ENCODE measurements at regions not wholly inside any gene's neighbourhood (a gene's known extent, or its start where the extent isn't known, plus 50 kb on each side); places are given as distances from the start of the nearest gene placed in this dataset.
A peak's percentile ranks its signal among the peaks of the same experiment; 100 is the strongest.

DNA sequence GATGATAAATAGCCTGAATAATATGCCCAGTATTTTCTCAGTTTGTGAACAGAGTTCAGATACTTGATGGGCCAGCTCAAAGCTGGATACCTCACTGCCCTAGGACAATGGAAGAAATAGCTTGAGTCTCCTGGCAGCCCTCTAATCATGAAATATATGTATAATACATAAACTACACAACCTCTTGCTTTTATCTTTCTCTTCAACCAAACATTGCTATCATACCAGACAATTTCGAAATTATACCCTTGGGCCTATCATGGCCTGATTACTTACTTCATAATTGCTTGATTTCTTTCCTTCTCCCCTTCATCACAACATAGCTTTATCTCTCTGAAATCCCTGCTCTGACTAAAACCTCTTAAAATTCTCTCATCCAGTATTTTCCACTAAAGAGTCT, 1144.9 kb upstream of the C9orf72 start:
- no peak for DNase-seq (ENCODE audit: low read depth)

DNA sequence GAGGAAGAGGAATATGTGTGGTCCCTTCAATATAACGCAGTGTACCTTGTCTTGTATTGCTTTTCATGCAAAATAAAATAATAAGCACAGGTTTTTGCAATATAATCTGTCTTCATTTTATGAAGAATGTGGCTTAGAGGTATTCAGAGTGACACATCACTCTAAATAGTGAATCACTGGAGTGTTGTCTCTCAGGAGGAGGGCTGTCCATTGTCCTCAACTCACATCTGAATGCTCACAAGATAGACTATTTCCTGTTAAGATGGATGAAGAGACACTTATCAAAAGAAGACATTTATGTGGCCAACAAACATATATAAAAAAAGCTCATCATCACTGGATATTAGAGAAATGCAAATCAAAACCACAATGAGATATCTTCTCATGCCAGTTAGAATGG, 1147.5 kb upstream of the C9orf72 start:
- DNase-seq (ENCODE audit: low read depth) = no peak

DNA sequence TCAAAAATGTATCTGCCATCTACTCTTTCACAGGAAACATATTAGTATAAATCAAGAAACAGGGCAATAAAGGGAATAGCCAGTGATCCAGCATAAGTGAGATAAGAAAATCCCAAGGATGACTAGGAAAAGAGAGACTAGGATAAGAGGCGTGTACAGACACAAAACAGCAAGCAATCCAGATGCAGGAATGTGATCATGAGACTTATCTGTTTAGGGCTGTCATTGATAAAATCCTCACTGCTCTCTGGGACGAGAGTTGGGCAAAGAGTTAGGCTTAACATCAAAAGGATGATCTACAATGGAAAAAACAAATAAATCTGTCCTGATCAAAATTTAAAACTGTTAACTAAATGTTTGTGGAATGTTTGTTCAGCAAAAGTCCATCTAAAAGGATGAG, 1156.8 kb upstream of the C9orf72 start:
- no peak for DNase-seq (ENCODE audit: low read depth)

DNA sequence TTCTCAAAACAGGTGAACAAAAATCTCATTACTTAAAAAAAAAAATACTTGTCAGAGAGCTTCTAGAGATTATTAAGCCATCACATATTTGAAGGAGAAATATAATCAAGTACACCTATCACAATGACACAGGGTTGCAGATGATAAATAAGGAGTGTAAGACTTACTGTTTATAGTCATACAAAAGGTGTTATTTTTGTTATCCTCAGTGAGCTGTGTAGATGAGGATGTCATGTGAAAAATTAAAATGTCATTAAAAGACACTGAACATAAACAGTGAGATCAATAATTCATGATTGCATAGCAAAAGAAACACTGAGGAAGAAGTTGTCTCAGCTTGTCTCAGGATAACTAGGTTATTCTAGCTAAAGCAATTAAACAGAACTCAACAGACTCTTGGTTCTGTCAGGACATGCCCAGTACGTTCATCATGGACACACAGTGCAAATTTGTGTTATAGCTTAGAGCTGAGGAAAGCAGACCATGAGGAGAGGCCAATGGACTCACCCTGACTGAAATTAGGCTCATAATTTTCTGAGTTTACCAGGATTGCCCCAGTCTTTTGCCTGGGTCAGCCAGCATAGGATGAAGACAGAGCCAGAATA, 1162.6 kb upstream of the C9orf72 start:
- DNase-seq (ENCODE audit: low read depth) = no peak

DNA sequence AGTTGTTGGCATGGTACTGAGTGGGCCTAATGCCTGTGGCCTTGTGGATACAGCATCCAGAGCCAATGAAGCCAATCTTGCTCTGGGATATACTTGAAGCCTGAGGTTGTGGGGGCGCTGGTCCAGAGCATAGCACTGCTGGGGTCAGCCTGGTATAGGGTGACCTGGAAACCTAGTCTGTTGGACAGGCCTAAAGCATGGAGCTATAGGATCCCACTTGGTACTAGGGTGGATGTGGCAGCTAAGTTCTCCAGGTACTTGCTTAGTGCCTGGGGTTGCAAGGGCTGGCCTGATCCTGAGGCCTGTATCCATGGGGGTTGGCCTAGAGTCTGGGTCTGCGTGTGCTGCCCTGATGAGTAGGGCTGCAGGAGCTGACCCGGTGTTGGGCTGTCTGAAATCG, 1168.2 kb upstream of the C9orf72 start:
- no peak for DNase-seq (ENCODE audit: low read depth)

DNA sequence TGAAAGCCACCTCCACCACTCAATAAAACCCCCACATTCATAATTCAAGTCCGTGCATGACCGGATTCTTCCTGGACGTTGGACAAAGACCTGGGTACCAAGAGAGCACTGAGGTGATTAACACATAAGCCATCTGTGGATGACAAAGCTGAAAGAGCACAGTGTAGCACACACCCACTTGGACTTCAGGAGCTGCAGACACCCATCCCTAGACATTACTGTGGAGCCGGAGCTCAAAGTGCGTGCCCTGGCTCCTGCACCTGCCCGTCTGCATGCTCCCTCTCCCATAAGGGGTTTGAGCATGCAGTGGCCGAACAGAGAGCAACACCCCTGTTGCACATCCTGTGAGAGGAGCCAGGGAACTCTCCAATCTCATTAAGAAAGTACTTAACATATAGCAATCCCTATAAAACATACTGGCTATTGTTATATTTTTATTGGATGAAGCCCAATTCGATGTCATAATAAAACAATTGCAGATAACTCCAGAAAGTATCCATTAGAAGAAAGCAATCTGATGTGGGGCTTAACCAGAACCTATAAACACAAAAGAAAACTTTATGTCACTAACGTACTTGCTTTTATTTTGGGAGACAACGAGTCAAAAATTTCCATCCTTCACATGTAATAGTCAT, 1174.2 kb upstream of the C9orf72 start:
- DNase-seq (ENCODE audit: low read depth) = no peak

DNA sequence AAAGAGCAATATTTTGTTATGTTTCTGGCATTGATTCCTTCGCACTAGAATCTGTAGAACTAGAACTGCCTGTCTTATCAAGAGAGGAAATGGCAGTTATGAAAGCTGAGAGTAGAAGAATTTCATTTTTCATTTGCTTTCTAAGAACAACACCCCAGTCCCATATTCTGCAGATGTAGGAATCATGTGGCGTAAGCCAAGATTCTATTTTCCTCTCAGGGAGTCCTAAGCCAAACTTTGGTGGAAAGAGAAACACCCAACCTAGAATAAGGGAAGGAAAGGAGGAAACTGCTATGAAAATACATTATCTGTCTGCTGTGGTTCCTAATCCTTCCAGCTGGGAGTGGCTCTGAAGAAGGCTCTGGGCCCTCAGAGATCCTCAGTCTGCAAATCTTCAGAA, 1176.9 kb upstream of the C9orf72 start:
- no peak for DNase-seq (ENCODE audit: low read depth)

DNA sequence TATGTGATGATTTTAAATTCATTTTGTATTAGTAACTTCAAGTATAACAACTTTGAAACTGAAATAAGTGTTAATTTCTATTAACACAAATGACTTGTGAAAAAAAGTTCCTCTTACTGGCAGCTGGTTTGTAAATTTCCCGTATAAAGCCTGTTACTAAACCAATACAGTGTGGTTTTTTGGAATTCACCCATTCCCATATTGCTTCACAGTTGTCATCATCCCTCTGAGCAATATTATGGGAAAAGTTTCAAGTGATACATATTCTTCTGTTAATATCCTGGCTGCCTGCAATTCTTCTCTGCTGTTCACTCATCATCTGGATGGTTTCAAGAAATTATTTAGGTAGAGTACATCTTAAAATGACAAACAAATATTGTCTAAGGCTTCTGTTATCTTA, 1185.1 kb upstream of the C9orf72 start:
- DNase-seq (ENCODE audit: low read depth) = no peak

DNA sequence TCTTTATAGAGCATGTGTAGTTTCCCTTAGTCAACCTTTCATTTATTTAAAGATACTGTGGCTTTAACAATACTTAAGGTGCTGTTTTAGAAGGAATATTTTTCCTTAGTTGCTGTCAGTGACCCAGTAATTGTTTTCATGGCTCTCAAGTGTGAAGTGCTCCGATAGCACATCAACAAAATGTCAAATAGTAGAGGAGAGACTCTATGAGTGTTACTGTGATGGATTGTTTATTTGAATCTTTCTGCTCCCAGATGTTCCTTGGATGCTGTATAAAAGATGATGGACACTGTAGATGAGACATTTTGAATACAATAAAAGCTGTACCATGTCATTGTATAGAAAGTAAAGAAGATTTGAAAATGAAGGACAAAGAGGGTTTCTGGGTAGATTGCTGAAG, 1185.7 kb upstream of the C9orf72 start:
- DNase-seq (ENCODE audit: low read depth) = no peak

DNA sequence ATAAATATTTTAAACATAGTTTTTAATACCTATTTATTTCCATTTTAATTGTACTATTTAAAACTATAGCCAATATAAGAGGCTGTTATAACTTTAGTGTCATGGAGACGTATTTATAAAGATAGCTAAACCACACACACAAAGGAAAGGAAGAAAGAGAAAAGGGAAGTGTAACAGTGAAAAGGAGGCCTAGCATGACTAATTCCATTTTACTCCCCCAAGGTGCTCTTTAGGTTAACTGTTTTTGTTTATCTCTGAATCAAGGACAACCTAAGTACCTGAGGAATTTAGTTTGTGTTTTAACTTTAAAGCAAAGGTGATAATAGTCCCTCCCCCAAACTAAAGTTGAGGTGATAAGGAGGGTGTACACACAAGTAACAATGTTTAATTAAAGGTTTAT, 1188.9 kb upstream of the C9orf72 start:
- no peak for DNase-seq (ENCODE audit: low read depth)

DNA sequence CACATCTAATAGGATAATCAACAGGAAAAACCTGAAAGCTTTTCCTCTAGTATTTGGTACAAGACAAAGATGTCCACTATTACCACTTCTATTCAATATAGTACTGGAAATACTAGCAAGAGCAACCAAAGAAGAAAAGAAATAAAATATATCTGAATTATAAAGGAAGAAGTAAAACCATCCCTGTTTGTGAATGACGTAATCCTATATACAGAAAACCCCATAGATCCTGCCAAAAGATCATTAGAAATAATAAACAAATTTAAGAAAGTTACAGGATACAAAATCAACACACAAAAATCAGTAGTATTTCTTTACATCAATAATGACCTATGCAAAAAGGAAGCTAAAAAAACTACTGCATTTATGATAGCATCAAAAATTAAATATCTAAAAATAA, 1191.3 kb upstream of the C9orf72 start:
- DNase-seq (ENCODE audit: low read depth) = no peak

DNA sequence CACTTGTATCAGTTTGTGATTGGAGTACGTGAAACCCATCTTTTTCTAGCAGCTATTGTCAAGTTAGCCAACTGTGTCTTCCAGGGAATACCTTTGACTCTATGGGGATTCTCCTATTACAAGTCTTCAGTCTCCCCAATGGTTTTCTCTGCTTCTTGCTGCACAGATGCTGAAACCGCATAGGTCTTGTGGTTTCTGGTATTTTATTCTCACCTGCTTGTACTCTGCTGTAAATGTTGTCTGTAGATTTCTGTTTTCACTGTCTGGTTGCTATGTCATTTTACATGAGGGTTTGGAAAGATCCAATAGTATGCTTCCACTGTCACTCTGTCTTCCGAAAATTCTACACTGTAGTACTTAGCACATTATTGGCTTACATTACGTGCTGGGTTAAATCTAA, 1196.9 kb upstream of the C9orf72 start:
- DNase-seq (ENCODE audit: low read depth) = no peak

DNA sequence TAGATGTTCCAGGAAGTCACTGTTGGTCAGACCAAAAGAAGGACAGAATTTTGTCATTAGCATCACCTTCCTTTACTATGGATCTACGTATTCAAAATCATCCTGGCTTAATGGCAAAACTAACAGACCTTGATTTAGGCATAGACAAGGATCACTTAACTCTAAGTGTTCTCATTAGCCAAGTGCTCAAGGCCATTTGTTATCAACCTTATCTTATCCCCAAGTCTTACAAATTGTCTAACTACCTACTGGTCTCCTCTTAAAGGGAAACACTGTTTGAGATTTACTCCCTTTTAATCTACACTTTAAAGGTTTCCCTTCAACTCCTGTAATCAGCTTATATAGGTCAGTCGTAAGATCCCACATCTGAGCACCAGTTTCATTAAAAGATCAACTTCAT, 1197.5 kb upstream of the C9orf72 start:
- no peak for DNase-seq (ENCODE audit: low read depth)

DNA sequence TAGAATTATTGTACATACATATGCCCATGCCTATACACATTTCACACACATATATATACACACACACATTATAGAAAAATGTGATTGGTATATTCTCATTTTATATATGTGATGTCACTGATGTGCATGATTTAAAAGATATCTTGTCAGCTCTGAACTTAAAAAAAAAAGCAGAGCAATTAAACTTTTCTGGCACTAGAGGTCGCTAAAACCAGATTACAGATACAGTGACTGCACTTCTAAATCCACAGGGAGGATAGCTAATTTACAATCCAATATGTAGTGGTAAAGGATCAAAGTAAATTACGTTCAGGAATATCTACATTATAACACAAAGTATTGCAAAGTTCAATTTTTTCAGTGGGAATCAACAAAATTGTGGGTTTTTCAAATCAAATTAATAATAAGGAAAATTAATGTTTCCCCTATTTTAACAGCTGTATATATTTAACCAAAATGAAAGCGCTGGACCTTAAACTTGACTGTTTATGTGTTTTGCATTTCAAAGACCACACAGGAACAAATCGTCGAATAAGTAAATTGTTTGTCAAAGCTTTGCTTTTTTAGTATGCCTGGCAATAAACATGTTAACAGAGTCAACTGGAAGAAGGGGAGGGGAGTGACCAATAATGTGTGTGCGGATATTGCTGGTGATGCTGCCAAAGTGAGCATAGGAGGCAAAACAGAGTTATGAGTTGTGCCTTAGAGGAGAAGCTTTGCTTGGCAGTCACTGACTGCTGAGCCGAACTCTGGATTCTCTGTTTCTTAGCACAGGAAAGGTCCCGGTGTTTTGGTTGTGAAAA, 1201.4 kb upstream of the C9orf72 start:
- DNase-seq (ENCODE audit: low read depth) = no peak

DNA sequence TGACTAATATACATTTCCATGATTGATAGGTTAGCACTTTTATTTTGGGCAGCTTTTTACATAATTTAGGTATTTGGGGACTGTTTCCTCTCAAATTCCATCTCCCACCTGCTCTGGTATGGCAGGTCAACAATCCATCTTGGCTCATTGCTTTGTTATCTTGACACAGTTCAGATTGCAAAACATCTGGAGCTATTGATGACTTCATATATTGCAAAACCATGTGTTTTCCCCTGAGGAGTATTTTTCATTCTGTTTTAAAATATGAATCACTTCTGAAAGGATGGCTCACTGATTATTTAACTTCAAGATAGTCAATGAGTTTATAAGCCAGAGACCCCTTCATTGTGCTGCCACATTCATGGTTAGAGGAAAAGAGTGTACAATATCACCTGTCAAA, 1206.0 kb upstream of the C9orf72 start:
- DNase-seq (ENCODE audit: low read depth) = no peak

DNA sequence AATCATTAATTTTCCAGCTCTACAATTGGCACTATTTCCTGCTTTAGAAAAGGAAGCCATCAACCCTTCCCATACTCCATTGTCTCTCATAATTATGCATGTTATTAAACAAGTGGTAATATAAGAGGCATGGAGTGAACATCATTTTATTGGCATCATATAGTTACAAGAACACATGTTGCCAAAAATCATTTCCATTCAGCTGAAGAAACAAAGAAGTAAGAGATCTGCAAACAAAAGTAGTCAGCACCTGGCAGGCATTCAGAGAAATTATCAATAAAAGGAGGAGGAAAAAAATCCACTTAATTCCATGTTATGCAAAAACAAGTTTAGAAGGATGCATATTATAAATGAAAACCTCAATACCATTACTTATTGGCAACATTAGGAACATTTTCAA, 1208.2 kb upstream of the C9orf72 start:
- no peak for DNase-seq (ENCODE audit: low read depth)

DNA sequence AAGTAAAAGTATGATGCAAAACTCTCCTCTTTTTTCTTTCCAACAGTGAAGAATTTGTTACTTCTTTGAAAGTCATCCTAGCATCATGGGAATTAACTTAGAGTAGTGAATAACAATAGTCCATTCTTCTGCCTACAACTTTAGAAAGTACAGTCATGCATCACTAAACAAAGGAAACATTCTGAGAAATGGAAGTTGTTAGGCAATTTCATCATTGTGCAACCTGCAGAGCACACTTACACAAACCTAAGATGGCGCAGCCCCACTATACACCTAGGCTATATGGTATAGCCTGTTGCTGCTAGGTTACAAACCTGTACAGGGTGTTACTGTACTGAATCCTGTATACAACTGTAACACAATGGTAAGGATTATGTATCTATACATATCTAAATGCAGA, 1209.3 kb upstream of the C9orf72 start:
- no peak for DNase-seq (ENCODE audit: low read depth)

DNA sequence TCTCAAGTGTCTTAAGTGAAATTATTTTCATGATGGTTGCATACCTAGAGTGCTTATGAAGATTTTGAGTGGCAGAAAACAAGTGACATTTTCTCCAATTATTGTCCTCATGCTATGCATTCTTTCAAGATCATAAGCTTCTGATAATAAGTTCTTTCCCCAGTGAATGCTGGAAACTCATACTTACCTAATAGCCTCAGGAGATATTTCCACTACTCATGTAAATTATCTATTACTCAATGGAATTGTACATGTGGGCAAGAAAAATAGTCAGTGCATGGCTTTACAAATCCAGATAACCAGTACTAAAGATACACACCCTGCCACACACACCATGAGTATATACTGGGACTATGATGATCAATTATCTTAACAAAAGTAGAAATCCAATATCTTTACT, 1219.4 kb upstream of the C9orf72 start:
- no peak for DNase-seq (ENCODE audit: low read depth)

DNA sequence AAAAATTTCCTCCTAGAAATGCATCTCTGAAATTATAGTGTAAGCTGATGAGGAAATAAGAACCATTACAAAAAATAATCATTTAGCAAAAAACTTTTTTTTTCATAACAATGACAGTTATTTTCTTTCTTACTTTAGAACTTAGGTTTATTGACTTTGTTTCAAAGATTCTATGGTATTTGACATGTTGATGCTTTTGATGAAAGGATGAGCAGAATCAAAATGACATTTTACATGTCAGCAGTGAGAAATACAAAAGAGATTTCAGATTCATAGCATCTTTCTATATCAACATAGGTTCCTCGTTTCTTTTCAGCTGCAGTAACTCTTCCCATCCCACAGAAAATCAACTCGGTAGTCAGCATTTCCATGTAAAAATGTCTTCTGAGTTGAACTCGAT, 1226.6 kb upstream of the C9orf72 start:
- DNase-seq (ENCODE audit: low read depth) = no peak

DNA sequence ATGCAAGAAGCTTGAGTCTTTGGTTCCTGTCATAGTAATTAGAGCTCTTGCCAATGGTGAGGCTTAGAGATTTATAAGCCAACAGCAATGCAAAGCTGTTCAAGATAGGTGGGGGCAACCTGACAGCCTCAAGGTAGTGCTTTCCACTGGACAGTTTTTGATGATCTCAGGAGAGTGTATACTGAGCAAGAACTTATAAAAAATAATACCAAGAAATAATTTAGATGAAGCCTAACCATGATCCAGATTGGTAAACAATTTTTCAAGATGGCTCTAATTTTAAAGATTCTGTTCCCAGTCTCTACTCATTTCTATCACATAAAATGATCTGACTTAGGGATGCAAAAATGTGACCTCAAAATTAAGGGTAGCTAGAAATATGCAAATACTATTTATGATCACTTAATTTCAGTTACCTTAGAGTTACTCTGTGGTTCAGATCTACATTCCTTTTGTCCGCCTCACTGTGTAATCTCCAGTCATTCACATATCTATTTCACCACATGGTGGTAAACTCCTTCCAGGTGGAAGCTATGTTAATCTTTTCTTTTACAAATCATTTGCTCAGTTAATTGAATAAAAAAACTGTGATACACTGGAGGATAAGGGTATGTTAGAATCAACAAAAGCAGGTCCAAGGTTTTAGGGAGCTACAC, 1228.0 kb upstream of the C9orf72 start:
- DNase-seq (ENCODE audit: low read depth) = no peak

DNA sequence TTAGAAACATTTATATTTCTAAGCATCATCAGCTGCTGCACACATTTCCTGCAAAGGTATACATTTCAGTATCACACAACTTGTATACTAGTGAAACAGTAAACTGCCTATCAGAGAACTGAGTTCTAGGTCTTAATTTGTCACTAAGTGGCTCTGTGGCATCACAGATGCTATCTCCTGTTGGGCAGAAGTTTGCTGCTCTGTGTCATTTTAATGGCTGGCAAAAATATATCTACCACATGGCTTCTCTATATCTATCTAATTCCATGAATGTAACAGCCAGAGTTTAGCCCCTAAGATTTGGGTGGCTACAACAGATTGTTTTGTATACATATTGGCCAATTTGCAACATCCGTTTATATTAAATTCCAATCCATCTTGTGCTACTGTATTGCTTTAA, 1231.9 kb upstream of the C9orf72 start:
- no peak for DNase-seq (ENCODE audit: low read depth)

DNA sequence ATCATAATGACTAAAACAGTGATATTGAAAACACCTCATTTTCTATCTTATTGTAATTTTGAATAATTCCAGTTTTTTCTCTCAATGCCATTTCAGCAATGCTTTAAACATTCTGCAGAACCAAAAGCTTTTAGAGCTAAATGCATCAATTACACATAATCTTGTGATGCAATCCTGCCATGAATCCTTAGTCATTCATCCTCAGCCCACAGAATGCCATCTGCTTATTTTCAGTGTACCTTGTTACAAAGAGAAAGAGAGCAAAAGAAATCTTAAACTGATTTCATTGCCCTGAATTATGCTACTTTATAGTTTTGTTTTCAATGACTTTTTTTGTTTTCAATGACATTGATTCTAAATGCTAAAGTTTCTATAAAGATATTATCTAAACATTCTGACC, 1234.8 kb upstream of the C9orf72 start:
- peak; percentile 1 for DNase-seq (ENCODE audit: low read depth)

Data from RPMI7951 (cell line).